GM23338 (cell line): ENCODE measurements at regions not wholly inside any gene's neighbourhood (a gene's known extent, or its start where the extent isn't known, plus 50 kb on each side); places are given as distances from the start of the nearest gene placed in this dataset.

Source experiments
- ATAC-seq: fragments of 200-7000 bp; cut with Tn5 transposase; 3 replicates; pipeline ENCODE4 v1.9.1; 2020
- DNase-seq: peaks from one replicate; pipeline ENCODE4 v3.0.0-alpha.2; 2015; ENCODE audit warnings: low spot score
- H2AFZ ChIP-seq: fragments of 200-600 bp; sonication (generic); 2 replicates; pipeline ENCODE4 v1.8.0; 2016; ENCODE audit warnings: antibody characterized with exemption, mild to moderate bottlenecking, moderate library complexity
- H3F3A ChIP-seq: fragments of 200-600 bp; sonication (generic); replicated peaks from 2 replicates; pipeline ENCODE4 v1.8.0; 2017; ENCODE audit warnings: antibody characterized with exemption, mixed run types, low read depth
- H3K27ac ChIP-seq: fragments of 200-600 bp; sonication (generic); 2 replicates; pipeline ENCODE4 v1.6.1; 2016; ENCODE audit warnings: low read depth
- H3K27me3 ChIP-seq: fragments of 200-600 bp; sonication (generic); 2 replicates; pipeline ENCODE4 v1.8.0; 2016; ENCODE audit warnings: mild to moderate bottlenecking, mixed run types, moderate library complexity; ENCODE audit not compliant: insufficient read depth
- H3K36me3 ChIP-seq: fragments of 200-600 bp; sonication (generic); 2 replicates; pipeline ENCODE4 v1.8.0; 2016; ENCODE audit warnings: mild to moderate bottlenecking; ENCODE audit not compliant: insufficient read depth
- H3K4me1 ChIP-seq: fragments of 200-600 bp; sonication (generic); 2 replicates; pipeline ENCODE4 v1.8.0; 2016; ENCODE audit warnings: mild to moderate bottlenecking, moderate library complexity; ENCODE audit not compliant: insufficient read depth
- H3K4me2 ChIP-seq: fragments of 200-600 bp; sonication (generic); 2 replicates; pipeline ENCODE4 v1.7.1; 2017; ENCODE audit warnings: mixed run types
- H3K4me3 ChIP-seq: fragments of 200-600 bp; sonication (generic); 2 replicates; pipeline ENCODE4 v1.6.1; 2016; ENCODE audit warnings: mixed run types
- H3K79me2 ChIP-seq: fragments of 200-600 bp; sonication (generic); replicated peaks from 2 replicates; pipeline ENCODE4 v1.8.0; 2017; ENCODE audit warnings: mild to moderate bottlenecking; ENCODE audit not compliant: insufficient read depth
- H3K9me2 ChIP-seq: fragments of 200-600 bp; sonication (generic); 2 replicates; pipeline ENCODE4 v1.8.0; 2017; ENCODE audit not compliant: insufficient read depth
- H4K20me1 ChIP-seq: fragments of 200-600 bp; sonication (generic); replicated peaks from 2 replicates; pipeline ENCODE4 v1.8.0; 2017; ENCODE audit warnings: mild to moderate bottlenecking; ENCODE audit not compliant: insufficient read depth
- H3K27ac Mint-ChIP-seq: 2 replicates; pipeline ENCODE4 v1.8.0; 2020; ENCODE audit warnings: inconsistent platforms, mild to moderate bottlenecking, moderate library complexity, mixed read lengths
- H3K27me3 Mint-ChIP-seq: 3 replicates; pipeline ENCODE4 v1.8.0; 2022; ENCODE audit warnings: low read depth, mild to moderate bottlenecking, moderate library complexity, mixed read lengths, inconsistent platforms; ENCODE audit not compliant: insufficient read depth, poor library complexity
- H3K36me3 Mint-ChIP-seq: 3 replicates; pipeline ENCODE4 v1.8.0; 2021; ENCODE audit warnings: low read depth, mild to moderate bottlenecking, inconsistent platforms, moderate library complexity, mixed read lengths
- H3K4me1 Mint-ChIP-seq: 3 replicates; pipeline ENCODE4 v1.8.0; 2020; ENCODE audit warnings: mild to moderate bottlenecking, inconsistent platforms, mixed read lengths
- H3K4me3 Mint-ChIP-seq: 3 replicates; pipeline ENCODE4 v1.8.0; 2021; ENCODE audit warnings: moderate library complexity, mild to moderate bottlenecking, inconsistent platforms, mixed read lengths
- H3K9me3 Mint-ChIP-seq: 3 replicates; pipeline ENCODE4 v1.8.0; 2020; ENCODE audit warnings: moderate library complexity, mild to moderate bottlenecking, inconsistent platforms, mixed read lengths
- CREB1 ChIP-seq: fragments of 250-450 bp; sonication (Bioruptor Pico); IDR thresholded peaks from 2 replicates; pipeline ENCODE4 v1.5.0; 2020; ENCODE audit warnings: low read depth, mild to moderate bottlenecking, moderate library complexity
- EZH2phosphoT487 ChIP-seq: fragments of 200-600 bp; sonication (generic); IDR thresholded peaks from one replicate; pipeline ENCODE4 v1.8.1; 2018; ENCODE audit warnings: antibody characterized with exemption; ENCODE audit not compliant: unreplicated experiment
- JUNB ChIP-seq: IDR thresholded peaks from one replicate; pipeline ENCODE4 v1.6.1; 2016; ENCODE audit warnings: antibody characterized with exemption; ENCODE audit not compliant: unreplicated experiment
- NANOG ChIP-seq: IDR thresholded peaks from 2 replicates; pipeline ENCODE4 v1.6.1; 2016; ENCODE audit warnings: antibody characterized with exemption, borderline replicate concordance
- POLR2AphosphoS5 ChIP-seq: IDR thresholded peaks from 2 replicates; pipeline ENCODE4 v1.6.1; 2016; ENCODE audit warnings: antibody characterized with exemption, low read depth
- STAT1 ChIP-seq: IDR thresholded peaks from one replicate; pipeline ENCODE4 v1.6.1; 2016; ENCODE audit warnings: antibody characterized with exemption; ENCODE audit not compliant: unreplicated experiment
- ZNF114 ChIP-seq: fragments of 250-450 bp; sonication (Bioruptor Pico); IDR thresholded peaks from 2 replicates; pipeline ENCODE4 v1.5.0; 2020; ENCODE audit warnings: mild to moderate bottlenecking, moderate library complexity
- ZNF331 ChIP-seq: fragments of 250-450 bp; sonication (Bioruptor Pico); IDR thresholded peaks from 2 replicates; pipeline ENCODE4 v1.5.0; 2020; ENCODE audit warnings: low read depth, mild to moderate bottlenecking, moderate library complexity
- TF ChIP-seq, protein P1 (sequence below): fragments of 250-450 bp; sonication (Bioruptor Pico); IDR thresholded peaks from 2 replicates; pipeline ENCODE4 v1.5.0; 2020; ENCODE audit warnings: mild to moderate bottlenecking, moderate library complexity
- TF ChIP-seq, protein P2 (sequence below): IDR thresholded peaks from one replicate; pipeline ENCODE4 v1.6.1; 2018; ENCODE audit warnings: antibody characterized with exemption; ENCODE audit not compliant: unreplicated experiment
- TF ChIP-seq, protein P3 (sequence below), 2 experiments: fragments of 200-600 bp in 1 of 2; sonication (generic) in 1 of 2; conservative IDR thresholded peaks; 2 replicates each; pipeline versions ENCODE4 v1.5.1 to v1.6.1; 2016 to 2017; ENCODE audit warnings: antibody characterized with exemption in 2 of 2, low read depth in 2 of 2, mild to moderate bottlenecking in 2 of 2, moderate library complexity in 1 of 2
- TF ChIP-seq, protein P4 (sequence below): IDR thresholded peaks from 2 replicates; pipeline ENCODE4 v1.6.1; 2016; ENCODE audit warnings: antibody characterized with exemption

GRCh38 chr5:82538339-82539034, 260.3 kb upstream of the RPS23 start (continued):
- TF ChIP-seq, protein P1, sequence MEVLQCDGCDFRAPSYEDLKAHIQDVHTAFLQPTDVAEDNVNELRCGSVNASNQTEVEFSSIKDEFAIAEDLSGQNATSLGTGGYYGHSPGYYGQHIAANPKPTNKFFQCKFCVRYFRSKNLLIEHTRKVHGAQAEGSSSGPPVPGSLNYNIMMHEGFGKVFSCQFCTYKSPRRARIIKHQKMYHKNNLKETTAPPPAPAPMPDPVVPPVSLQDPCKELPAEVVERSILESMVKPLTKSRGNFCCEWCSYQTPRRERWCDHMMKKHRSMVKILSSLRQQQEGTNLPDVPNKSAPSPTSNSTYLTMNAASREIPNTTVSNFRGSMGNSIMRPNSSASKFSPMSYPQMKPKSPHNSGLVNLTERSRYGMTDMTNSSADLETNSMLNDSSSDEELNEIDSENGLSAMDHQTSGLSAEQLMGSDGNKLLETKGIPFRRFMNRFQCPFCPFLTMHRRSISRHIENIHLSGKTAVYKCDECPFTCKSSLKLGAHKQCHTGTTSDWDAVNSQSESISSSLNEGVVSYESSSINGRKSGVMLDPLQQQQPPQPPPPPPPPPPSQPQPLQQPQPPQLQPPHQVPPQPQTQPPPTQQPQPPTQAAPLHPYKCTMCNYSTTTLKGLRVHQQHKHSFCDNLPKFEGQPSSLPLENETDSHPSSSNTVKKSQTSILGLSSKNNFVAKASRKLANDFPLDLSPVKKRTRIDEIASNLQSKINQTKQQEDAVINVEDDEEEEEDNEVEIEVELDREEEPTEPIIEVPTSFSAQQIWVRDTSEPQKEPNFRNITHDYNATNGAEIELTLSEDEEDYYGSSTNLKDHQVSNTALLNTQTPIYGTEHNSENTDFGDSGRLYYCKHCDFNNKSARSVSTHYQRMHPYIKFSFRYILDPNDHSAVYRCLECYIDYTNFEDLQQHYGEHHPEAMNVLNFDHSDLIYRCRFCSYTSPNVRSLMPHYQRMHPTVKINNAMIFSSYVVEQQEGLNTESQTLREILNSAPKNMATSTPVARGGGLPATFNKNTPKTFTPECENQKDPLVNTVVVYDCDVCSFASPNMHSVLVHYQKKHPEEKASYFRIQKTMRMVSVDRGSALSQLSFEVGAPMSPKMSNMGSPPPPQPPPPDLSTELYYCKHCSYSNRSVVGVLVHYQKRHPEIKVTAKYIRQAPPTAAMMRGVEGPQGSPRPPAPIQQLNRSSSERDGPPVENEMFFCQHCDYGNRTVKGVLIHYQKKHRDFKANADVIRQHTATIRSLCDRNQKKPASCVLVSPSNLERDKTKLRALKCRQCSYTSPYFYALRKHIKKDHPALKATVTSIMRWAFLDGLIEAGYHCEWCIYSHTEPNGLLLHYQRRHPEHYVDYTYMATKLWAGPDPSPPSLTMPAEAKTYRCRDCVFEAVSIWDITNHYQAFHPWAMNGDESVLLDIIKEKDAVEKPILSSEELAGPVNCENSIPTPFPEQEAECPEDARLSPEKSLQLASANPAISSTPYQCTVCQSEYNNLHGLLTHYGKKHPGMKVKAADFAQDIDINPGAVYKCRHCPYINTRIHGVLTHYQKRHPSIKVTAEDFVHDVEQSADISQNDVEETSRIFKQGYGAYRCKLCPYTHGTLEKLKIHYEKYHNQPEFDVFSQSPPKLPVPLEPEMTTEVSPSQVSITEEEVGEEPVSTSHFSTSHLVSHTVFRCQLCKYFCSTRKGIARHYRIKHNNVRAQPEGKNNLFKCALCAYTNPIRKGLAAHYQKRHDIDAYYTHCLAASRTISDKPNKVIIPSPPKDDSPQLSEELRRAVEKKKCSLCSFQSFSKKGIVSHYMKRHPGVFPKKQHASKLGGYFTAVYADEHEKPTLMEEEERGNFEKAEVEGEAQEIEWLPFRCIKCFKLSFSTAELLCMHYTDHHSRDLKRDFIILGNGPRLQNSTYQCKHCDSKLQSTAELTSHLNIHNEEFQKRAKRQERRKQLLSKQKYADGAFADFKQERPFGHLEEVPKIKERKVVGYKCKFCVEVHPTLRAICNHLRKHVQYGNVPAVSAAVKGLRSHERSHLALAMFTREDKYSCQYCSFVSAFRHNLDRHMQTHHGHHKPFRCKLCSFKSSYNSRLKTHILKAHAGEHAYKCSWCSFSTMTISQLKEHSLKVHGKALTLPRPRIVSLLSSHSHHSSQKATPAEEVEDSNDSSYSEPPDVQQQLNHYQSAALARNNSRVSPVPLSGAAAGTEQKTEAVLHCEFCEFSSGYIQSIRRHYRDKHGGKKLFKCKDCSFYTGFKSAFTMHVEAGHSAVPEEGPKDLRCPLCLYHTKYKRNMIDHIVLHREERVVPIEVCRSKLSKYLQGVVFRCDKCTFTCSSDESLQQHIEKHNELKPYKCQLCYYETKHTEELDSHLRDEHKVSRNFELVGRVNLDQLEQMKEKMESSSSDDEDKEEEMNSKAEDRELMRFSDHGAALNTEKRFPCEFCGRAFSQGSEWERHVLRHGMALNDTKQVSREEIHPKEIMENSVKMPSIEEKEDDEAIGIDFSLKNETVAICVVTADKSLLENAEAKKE (CRISPR knock-in tag), result no peak
- TF ChIP-seq ZNF114, result no peak
- TF ChIP-seq CREB1, result no peak

GRCh38 chr5:82537687-82538306, 259.6 kb upstream of the RPS23 start:
- Histone ChIP-seq H3K4me2 (no peak overlapping the region), H3K79me2 (no peaks in the 10 kb centered on the region), H4K20me1 (no peaks in the 10 kb centered on the region), H3K9me2 (peaks cover 30% of the 10 kb centered on the region; the same call in 1 of the 2 replicates), H3K4me1 (no peaks in the 10 kb centered on the region), H3K27ac (no peak overlapping the region), H3F3A (no peaks in the 10 kb centered on the region), H3K4me3 (no peak overlapping the region), H3K27me3 (no peaks in the 10 kb centered on the region), H2AFZ (peak overlapping the region; percentile 49; the same call in 1 of the 2 replicates), H3K36me3 (no peaks in the 10 kb centered on the region)
- ATAC-seq, result no peak
- Mint-ChIP-seq H3K4me1 (no peaks in the 10 kb centered on the region), H3K9me3 (peaks cover 10% of the 10 kb centered on the region), H3K4me3 (no peak overlapping the region), H3K27me3 (no peaks in the 10 kb centered on the region), H3K36me3 (peaks cover 13% of the 10 kb centered on the region; the same call in 2 of the 3 replicates), H3K27ac (no peak overlapping the region)
- no peak for DNase-seq
- TF ChIP-seq NANOG, result no peak
- no peak for TF ChIP-seq EZH2phosphoT487
- TF ChIP-seq, protein P2, sequence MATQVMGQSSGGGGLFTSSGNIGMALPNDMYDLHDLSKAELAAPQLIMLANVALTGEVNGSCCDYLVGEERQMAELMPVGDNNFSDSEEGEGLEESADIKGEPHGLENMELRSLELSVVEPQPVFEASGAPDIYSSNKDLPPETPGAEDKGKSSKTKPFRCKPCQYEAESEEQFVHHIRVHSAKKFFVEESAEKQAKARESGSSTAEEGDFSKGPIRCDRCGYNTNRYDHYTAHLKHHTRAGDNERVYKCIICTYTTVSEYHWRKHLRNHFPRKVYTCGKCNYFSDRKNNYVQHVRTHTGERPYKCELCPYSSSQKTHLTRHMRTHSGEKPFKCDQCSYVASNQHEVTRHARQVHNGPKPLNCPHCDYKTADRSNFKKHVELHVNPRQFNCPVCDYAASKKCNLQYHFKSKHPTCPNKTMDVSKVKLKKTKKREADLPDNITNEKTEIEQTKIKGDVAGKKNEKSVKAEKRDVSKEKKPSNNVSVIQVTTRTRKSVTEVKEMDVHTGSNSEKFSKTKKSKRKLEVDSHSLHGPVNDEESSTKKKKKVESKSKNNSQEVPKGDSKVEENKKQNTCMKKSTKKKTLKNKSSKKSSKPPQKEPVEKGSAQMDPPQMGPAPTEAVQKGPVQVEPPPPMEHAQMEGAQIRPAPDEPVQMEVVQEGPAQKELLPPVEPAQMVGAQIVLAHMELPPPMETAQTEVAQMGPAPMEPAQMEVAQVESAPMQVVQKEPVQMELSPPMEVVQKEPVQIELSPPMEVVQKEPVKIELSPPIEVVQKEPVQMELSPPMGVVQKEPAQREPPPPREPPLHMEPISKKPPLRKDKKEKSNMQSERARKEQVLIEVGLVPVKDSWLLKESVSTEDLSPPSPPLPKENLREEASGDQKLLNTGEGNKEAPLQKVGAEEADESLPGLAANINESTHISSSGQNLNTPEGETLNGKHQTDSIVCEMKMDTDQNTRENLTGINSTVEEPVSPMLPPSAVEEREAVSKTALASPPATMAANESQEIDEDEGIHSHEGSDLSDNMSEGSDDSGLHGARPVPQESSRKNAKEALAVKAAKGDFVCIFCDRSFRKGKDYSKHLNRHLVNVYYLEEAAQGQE, result no peak
- TF ChIP-seq, protein P3, sequence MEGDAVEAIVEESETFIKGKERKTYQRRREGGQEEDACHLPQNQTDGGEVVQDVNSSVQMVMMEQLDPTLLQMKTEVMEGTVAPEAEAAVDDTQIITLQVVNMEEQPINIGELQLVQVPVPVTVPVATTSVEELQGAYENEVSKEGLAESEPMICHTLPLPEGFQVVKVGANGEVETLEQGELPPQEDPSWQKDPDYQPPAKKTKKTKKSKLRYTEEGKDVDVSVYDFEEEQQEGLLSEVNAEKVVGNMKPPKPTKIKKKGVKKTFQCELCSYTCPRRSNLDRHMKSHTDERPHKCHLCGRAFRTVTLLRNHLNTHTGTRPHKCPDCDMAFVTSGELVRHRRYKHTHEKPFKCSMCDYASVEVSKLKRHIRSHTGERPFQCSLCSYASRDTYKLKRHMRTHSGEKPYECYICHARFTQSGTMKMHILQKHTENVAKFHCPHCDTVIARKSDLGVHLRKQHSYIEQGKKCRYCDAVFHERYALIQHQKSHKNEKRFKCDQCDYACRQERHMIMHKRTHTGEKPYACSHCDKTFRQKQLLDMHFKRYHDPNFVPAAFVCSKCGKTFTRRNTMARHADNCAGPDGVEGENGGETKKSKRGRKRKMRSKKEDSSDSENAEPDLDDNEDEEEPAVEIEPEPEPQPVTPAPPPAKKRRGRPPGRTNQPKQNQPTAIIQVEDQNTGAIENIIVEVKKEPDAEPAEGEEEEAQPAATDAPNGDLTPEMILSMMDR (conservative IDR thresholded peaks at IDR 0.05; ENCODE audit: low read depth in 2 of 2), result no peak
- no peak for TF ChIP-seq STAT1
- no peak for TF ChIP-seq JUNB
- no peak for TF ChIP-seq CREB1
- TF ChIP-seq ZNF114, result no peak
- TF ChIP-seq POLR2AphosphoS5, result no peak
- no peak for TF ChIP-seq ZNF331
- TF ChIP-seq, protein P4, sequence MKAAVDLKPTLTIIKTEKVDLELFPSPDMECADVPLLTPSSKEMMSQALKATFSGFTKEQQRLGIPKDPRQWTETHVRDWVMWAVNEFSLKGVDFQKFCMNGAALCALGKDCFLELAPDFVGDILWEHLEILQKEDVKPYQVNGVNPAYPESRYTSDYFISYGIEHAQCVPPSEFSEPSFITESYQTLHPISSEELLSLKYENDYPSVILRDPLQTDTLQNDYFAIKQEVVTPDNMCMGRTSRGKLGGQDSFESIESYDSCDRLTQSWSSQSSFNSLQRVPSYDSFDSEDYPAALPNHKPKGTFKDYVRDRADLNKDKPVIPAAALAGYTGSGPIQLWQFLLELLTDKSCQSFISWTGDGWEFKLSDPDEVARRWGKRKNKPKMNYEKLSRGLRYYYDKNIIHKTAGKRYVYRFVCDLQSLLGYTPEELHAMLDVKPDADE, result no peak
